Effector CD4-positive, alpha-beta T cell (primary cell): ENCODE measurements at regions not wholly inside any gene's neighbourhood (a gene's known extent, or its start where the extent isn't known, plus 50 kb on each side); places are given as distances from the start of the nearest gene placed in this dataset.
"Not testable (repeated sequence)": the region's sequence is repeated elsewhere in the genome, so short reads cannot be mapped to it uniquely, and the experiment has no call there.

Experiments used
- DNase-seq: peaks from one replicate; pipeline ENCODE4 v3.0.0-alpha.2; 2020

- no peak for DNase-seq
These were observed 114.7 kb upstream of the KLHL1 start for GRCh38 chr13:70222926-70223325.

- no peak for DNase-seq
These were observed 110.4 kb upstream of the KLHL1 start for GRCh38 chr13:70218618-70219017.

- DNase-seq, result not testable (repeated sequence)
These were observed 100.7 kb upstream of the KLHL1 start for GRCh38 chr13:70208968-70209367.

- DNase-seq, result no peak
These were observed 98.4 kb upstream of the KLHL1 start for GRCh38 chr13:70206671-70207070.

- DNase-seq, result no peak
These were observed 95.5 kb upstream of the KLHL1 start for GRCh38 chr13:70203661-70204229.

- no peak for DNase-seq
These were observed 82.8 kb upstream of the KLHL1 start for GRCh38 chr13:70191034-70191433.

GRCh38 chr13:70189981-70190380, 81.7 kb upstream of the KLHL1 start:
- no peak for DNase-seq

GRCh38 chr13:70188567-70188966, 80.3 kb upstream of the KLHL1 start:
- no peak for DNase-seq

GRCh38 chr13:70183041-70183440, 74.8 kb upstream of the KLHL1 start:
- DNase-seq, result no peak
